Ovary (tissue), 3 donors: ENCODE measurements at regions not wholly inside any gene's neighbourhood (a gene's known extent, or its start where the extent isn't known, plus 50 kb on each side); places are given as distances from the start of the nearest gene placed in this dataset.

Source experiments
- CTCF ChIP-seq, 3 donors: fragments of 450-650 bp in 2 of 3; fragments of 200-600 bp in 1 of 3; IDR thresholded peaks; one replicate each; pipeline versions ENCODE4 v1.5.1 to v1.8.0; 2016 to 2022; ENCODE audit warnings: antibody characterized with exemption in 3 of 3, mild to moderate bottlenecking in 1 of 3
- EP300 ChIP-seq: sonication (generic); formaldehyde crosslinking; IDR thresholded peaks from one replicate; pipeline ENCODE4 v1.6.1; 2017; ENCODE audit warnings: antibody characterized with exemption
- donor health status: DM: no; HTN: no; CAD: no.

GRCh38 chr9:117903453-117903852, 199.2 kb downstream of the TLR4 start:
- TF ChIP-seq EP300 = no peak
- TF ChIP-seq CTCF (IDR thresholded peaks at IDR 0.05) = no peak
